Islet precursor cell (in vitro differentiated cells): ENCODE measurements at regions not wholly inside any gene's neighbourhood (a gene's known extent, or its start where the extent isn't known, plus 50 kb on each side); places are given as distances from the start of the nearest gene placed in this dataset.
"Not testable (repeated sequence)": the region's sequence is repeated elsewhere in the genome, so short reads cannot be mapped to it uniquely, and the experiment has no call there.

Source experiments
- DNase-seq: peaks from one replicate; pipeline ENCODE4 v3.0.0-alpha.2; 2018

DNA sequence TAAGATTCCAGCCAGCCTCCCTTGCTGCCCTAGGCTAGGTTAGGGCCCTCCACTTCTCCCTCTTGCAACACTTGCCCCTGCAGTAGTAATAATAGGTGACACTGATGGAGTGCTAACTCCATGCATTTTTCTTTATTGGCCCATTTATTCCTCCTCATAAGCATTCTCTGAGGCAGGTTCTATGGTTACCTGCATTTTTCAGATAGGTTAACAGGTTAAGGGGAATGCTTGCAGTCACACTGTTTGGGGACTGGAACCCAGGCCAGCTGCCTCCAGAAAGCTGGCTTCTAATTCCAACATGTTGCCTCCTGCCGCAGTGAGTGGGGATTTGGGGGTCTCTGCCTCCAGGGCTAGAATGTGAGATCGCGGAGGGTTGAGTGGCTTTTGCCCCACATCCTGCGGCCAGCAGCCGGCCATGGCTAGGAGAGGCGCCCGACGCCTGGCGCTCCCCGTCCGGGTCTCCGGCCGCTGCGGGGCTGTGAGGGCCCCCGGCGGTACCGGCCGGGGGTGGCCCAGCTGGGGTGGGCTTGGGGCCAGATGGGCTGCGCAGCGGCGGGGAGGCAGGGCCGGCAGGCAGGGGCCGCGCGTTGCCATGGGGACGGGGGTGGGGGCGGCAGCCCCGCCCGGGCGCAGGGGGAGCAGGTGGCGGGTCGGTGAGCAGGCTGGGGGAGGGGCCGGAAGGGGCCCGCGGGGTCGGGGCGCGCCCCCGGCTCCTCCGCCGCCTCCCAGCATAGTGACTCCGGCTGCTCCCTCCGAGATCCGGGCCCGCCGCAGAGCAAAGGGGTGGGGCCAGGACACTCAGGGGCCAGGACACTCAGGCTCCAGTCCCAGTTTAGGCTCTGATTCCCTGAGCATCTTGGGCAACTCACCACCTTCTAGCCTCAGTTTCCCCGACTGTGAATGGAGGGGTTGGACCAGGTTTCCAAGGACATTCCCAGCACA lies 68.4 kb upstream of the SSBP3 start:
- DNase-seq: no peak

DNA sequence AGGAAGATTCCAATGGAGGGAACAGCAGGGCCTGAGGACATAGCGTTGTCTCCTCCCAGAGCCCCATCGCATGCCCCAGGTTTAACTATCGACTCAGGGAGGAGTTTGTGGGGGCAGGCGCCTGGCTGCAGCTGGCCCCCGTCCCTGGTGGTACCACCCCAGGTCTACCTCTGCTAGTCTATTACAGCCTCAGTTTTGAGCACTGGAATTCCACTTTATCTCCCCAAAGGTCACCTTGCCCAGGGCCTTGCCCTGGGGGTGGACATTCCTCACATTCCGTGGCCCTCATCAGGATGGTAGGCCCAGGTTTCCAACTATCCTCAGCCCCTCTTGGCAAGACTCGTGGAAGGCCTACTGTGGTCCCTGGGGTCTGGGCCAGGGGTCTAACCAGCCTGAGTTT lies 65.4 kb upstream of the SSBP3 start:
- no peak for DNase-seq

DNA sequence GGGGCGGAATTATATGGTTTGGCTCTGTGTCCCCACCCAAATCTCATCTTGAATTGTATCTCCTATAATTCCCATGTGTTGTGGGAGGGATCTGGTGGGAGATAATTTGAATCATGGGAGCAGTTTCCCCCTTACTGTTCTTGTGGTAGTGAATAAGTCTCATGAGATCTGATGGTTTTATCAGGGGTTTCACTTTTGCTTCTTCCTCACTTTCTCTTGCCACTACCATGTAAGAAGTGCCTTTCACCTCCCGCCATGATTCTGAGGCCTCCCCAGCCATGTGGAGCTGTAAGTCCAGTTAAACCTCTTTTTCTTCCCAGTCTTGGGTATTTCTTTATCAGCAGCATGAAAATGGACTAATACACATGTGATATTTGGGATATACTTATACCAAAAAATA lies 63.2 kb upstream of the SSBP3 start:
- DNase-seq: not testable (repeated sequence)

DNA sequence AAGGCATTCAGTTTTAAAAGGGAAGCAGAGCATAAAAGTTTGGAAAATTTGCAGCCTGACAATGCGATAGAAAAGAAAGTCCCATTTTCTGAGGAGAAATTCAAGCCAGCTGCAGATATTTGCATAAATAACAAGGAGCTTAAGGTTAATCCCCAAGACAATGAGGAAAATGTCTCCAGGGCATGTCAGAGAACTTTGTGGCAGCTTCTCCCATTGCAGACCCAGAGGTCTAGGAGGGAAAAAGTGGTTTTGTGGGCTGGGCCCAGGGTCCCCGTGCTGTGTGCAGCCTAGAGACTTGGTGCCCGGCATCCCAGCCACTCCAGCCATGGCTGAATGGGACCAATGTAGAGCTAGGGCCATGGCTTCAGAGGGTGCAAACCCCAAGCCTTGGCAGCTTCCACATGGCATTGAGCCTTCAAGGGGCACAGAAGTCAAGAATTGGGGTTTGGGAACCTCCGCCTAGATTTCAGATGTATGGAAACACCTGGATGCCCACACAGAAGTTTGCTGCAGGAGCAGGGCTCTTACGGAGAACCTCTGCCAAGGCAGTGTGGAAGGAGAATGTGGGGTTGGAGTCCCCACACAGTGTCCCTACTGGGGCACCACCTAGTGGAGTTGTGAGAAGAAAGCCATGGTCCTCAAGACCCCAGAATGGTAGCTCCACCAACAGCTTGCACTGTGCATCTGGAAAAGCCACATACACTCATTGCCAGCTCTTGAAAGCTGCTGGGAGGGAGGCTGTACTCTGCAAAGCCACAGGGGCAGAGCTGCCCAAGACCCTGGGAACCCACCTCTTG lies 62.3 kb upstream of the SSBP3 start:
- DNase-seq: not testable (repeated sequence)

DNA sequence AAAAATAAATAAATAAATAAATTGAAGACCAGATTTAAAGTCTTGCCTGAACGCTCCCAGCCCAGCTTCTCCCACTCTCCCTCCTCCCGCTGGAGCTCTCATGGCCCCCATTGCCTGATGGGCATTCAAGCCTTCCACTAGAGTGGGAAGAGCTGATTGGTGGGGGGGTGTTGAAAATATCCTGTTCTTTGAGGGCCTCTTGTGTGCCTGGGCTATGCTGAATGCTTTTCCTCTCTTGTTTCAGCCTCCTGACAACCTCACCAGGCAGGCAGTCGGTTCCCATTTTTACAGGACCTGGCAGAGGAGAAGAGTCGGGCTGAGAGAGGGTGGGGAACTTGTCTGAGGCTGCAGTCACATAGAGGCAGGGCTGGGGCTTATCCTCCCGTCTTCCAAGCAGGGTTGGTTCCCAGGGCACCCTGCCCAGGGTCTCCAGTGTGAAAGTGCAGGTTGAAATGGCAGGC lies 59.2 kb upstream of the SSBP3 start:
- no peak for DNase-seq

DNA sequence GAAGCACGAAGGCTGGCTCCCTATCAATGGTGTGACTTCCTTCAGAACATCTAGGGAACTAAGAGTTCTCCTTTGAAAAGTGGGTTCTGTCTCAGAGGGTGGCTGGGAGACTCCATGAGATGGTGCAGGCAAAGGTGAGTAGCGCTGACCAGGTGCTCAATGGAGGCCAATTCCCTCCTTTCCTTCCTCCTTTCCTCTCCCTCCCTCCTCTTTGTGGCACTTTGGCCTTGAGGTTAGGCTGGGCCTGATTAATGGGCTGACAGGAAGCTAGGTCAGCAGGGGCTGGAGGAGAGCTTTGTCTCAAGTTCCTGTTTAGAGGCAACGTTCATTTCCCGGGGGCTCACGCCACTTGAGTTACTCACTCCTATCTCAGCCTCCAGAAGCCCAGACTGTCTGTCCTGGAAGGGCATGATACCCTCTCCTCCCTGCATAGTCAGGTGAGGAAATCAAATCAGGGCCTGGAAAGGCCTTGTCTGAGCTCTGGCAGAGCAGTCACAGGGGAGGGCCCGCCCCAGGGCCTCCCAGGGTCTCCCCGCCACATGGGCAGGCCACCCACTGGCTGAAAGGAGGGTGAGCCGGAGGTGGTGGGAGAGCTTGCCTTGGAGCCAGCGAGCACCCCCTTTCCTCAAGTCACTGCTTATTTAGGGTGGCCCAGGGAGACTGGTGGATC lies 58.4 kb upstream of the SSBP3 start:
- DNase-seq: peak; percentile 89

DNA sequence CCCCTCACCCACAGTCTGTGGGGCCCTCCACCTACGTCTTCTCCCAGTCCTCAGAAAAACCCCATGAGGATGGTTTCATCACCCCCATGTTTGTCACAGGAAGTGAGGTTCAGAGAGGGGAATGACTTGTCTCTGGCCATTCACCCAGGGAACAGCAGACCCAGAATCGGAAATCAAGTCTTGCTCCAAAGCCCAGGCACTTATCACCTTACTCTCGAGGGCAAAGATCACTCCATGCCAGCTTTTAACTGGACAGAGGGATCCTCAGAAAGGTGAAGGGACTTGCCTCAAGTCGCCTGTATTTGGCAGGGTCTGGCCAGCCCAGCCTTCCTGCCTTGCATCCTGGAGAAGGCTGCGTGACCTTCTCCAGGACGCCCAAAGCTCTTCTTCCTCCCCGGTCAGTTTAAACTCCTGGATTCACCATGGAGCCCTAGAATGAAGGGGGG lies 57.9 kb upstream of the SSBP3 start:
- no peak for DNase-seq

DNA sequence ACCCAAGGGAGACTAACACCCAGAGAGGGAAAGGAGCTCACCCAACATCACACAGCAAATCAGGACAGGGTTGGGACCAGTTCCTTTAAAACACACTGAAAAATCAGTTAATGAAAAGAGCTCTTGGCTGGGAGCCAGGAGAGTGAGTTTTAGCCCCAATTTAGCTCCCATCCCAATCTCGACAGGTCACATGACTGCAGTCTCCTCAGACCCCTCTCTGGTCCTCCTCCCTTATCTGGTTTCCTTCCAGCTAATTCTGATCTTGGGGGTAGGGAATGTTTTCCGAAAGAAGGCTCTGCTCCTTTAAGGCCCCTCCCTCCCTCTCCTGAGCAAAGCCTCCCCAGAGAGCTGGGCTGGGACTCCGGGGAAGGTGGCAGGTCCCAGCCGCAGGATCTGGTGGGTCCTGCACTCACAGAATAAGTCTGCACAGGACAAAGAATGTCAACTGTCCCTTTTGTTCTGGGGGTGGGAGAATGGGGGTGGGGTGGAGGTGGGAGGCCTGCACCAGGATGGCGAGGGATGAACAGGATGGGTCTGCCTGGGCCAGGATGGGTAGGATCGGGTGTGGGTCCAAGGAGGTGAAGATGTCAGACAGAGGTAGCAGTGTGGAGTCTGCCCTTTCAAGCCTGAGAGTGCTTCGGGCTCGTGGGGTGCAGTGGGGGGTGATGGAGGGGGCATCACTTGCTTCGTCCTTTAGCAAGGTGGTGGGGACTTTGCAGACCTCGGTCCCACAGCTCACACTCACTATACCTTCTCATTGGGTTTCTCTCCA lies 57.3 kb upstream of the SSBP3 start:
- DNase-seq: no peak

DNA sequence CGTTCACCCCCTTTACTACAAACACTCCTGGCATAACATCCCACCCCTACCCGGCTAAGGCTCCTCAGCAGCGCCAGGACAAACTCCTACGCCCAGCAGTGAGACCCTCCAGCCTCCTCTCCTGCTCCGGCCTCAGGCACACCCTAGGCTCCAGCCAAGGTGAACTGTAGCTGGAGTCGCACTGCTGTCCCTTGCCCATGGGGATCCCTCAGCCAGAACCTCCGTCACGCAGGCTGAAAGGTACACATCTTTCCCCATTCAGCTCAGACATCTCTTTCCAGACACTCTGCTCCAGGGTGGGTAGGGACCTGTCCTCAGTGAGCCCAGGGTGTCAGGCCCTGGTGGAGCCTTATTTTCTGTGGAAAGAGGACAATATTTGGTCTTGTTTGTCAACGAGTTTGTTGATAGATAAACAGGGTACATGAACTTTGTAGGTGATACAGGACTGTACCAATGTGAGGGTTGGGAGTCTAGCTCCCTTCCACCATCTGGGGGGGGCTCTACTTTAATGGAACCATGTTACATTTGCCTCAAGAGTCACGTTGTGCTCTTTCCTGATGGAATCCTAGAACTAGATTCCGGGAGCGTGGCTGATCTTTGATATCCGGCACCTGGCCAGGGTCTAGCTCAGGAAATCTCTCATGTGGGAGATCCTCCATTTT lies 56.5 kb upstream of the SSBP3 start:
- DNase-seq: no peak

DNA sequence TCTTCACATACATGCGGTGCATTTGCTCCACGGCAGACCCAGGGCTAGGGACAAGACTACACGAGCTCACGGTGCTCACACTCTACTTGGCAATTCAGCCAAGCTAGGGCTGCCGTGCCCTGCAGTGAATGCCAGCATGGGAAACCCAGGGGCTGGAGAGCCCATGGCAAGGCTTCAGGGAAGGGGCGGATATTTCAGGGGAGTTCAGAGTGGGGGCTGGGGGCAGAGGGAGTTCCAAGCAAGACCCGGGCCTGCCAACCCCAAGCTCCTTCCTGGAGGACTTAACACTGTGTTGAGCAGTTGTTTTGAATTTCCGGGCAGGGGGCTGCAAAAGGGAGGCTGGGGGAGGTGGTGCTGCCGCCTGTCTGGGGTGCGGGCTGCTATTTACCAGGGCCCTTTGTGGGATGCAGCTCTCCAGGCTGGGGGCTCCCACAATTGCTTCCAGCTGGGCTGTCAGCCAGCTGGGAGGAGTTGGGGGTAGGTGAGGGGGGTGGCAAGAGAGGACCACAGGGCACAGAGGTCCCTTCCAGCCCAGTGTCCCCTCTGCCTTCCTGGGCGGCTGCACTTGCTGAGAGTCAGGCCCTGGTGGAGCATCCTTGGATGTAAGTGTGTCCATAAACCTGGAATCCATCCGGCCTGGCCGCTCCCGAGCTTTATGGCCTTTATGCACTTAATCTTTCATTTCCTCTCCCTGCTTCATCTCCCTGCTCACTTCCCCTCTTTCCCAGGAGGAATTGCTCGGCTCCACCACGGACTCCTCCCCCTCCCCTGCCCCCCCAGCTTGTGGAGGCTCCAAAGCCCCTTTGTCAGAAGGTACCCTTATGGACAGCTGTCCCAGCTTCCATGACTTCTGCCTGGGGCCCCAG lies 55.8 kb upstream of the SSBP3 start:
- DNase-seq: no peak

DNA sequence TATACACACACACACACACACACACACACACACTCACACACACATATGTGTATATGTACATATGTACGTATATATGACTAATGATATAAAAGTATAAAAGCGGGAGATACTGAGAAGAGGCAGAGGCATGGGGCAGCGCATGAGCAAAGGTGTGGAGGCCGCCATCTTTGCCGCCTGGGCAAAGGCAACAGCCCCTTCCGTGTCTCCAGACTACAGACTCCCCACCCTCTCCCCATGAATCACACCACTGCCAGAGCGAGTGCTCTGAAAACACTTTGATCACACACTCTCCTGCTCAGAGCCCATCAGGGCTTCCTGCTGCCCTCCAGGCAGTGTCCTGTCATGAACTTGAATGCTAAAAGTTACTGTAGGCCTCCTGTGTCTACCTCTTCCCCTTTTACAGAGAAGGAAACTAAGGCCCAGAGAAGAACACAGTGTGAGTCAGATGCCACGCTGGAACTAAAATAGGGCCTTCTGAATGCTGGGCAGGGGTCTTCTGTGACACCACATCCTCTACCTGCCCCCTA lies 54.7 kb upstream of the SSBP3 start:
- no peak for DNase-seq

DNA sequence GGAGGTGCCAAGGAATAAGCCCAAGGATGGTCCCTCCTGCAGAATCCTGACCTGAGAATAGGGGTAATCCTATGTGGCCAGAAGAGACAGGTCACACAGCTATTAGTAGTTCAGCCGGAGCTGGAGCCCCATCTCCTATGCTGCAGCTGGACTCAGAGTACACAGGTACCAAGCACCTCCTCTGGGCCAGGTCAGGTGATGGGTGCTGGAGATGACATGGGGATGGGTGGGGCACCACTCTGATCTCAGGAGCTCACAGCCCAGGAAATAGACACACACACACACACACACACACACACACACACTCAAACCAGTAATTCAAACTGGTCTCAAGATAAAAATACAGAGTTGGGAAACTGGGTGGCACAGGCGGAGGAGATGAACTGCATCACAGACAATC lies 54.2 kb upstream of the SSBP3 start:
- DNase-seq: no peak

DNA sequence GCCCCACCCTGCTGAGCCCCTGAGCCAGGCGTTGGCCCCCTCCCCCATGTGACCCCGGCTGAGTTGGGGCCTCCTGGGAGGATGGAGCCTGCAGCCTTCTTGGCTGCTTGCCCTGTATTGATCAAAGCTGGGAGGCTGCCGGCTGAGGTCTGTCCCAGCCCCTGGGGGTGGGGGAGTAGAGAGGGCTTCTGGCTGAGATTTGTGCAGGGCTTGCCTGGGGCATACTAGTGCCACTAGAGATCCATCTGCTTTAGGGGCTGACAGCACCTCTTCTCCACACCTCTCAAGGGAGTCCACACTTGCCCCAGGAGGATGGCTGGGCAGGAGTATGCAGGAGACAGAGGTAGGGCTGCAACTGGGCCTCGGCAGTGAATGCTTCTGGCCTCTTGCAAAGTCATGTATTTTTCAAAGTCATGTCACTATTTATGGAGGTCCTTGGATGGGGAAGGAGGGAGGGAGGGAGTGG lies 53.6 kb upstream of the SSBP3 start:
- DNase-seq: no peak

DNA sequence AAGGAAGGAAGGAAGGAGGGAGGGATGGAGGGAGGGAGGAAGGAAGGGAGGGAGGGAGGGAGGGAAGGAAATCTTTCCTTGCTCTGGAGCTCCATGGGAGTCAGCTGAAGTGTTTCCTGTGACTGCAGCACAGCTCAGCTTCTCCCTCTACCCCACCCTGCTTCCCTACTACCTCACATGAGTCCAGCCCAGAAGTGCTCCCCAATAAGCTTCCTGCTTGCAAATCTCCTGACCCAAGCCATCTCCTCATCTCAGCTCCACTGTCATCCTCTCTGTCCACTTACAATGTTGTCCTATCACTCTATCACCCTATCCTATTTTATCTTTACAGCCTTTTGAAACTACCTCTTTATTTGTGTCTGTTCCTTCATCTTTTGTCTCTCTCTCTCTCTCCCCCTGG lies 52.9 kb upstream of the SSBP3 start:
- no peak for DNase-seq

DNA sequence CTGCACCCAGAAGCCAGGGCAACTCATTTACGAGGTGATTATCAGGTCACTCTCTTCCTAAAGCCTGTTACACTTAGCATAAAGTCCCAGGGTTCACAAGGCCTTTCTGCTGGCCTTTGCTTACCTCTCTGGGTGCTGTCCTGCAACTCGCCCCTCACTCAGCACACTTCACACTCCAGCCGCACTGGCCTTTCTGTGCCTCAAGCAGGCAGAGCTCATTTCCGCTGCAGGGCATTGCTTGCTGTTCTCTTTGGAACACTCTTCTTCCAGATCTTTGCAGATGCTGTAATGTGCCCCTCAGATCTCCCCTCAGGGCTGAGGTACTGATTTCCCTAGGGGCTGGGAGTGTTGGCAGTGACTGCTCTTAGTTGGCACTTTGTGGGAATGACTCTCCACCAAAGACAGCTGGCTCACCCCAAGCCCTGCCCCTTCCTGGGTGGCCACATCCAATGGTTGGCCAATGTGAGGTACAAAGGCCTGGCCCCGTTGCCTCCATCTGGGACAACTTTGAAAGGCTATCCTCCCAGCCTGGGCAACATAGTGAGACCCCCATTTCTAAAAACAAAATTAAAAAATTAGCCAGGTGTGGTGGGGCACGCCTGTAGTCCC lies 50.8 kb upstream of the SSBP3 start:
- DNase-seq: no peak

DNA sequence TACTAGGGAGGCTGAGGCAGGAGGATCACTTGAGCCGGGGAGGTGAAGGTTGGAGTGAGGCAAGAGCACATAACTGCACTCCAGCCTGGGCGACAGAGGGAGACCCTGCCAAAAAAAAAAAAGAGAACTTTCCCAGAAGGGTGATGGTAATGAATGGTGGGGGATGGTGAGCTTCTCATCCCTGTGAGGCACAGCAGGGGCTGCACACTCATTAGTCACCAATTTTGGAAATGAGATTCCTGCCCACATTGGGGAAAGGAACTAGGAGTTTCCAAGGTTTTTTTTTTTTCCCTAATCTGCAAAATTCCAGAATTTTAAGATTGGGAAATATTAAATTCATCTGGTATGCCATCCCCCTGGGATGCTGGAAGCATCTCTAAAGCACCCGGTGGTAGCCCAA lies 50.2 kb upstream of the SSBP3 start:
- no peak for DNase-seq
